HG02970 (cell line): ENCODE measurements at regions not wholly inside any gene's neighbourhood (a gene's known extent, or its start where the extent isn't known, plus 50 kb on each side); places are given as distances from the start of the nearest gene placed in this dataset.
A peak's percentile ranks its signal among the peaks of the same experiment; 100 is the strongest.

ENCODE experiments used
- ATAC-seq: cut with Tn5 transposase; IDR thresholded peaks from one replicate; pipeline ENCODE4 v1.9.1; 2021; ENCODE audit warnings: mild to moderate bottlenecking, moderate library complexity, moderate number of reproducible peaks; ENCODE audit not compliant: unreplicated experiment, low FRiP score

GRCh38 chr14:34222122-34222521, 239.9 kb downstream of the SPTSSA start:
- no peak for ATAC-seq

- no peak for ATAC-seq
Observed at GRCh38 chr14:34220921-34221320, 241.1 kb downstream of the SPTSSA start.

GRCh38 chr14:34220378-34220706, 241.7 kb downstream of the SPTSSA start:
- no peak for ATAC-seq

- ATAC-seq: no peak
Observed at GRCh38 chr14:34219661-34220377, 242.2 kb downstream of the SPTSSA start.

- no peak for ATAC-seq
Observed at GRCh38 chr14:34218881-34219280, 243.2 kb downstream of the SPTSSA start.

- ATAC-seq: no peak
Observed at GRCh38 chr14:34214961-34215360, 247.1 kb downstream of the SPTSSA start.

- ATAC-seq: no peak
Observed at GRCh38 chr14:34213332-34213731, 248.7 kb downstream of the SPTSSA start.

- ATAC-seq: no peak
Observed at GRCh38 chr14:34212172-34212929, 249.7 kb downstream of the SPTSSA start.

- peak; percentile 65 for ATAC-seq
Observed at GRCh38 chr14:34211732-34212131, 250.3 kb downstream of the SPTSSA start.

GRCh38 chr14:34208532-34208931, 253.5 kb downstream of the SPTSSA start:
- no peak for ATAC-seq

- ATAC-seq: no peak
Observed at GRCh38 chr14:34205799-34206198, 254.9 kb upstream of the EGLN3 start.

GRCh38 chr14:34204774-34205173, 253.9 kb upstream of the EGLN3 start:
- ATAC-seq: no peak

GRCh38 chr14:34203251-34203722, 252.4 kb upstream of the EGLN3 start:
- no peak for ATAC-seq

- no peak for ATAC-seq
Observed at GRCh38 chr14:34201909-34202637, 251.2 kb upstream of the EGLN3 start.

- ATAC-seq: no peak
Observed at GRCh38 chr14:34199585-34199984, 248.7 kb upstream of the EGLN3 start.

GRCh38 chr14:34198096-34198495, 247.2 kb upstream of the EGLN3 start:
- ATAC-seq: no peak

GRCh38 chr14:34195964-34196363, 245.1 kb upstream of the EGLN3 start:
- ATAC-seq: no peak

GRCh38 chr14:34190717-34191116, 239.8 kb upstream of the EGLN3 start:
- ATAC-seq: no peak

GRCh38 chr14:34189866-34190265, 239.0 kb upstream of the EGLN3 start:
- ATAC-seq: no peak

GRCh38 chr14:34187519-34188044, 236.7 kb upstream of the EGLN3 start:
- ATAC-seq: no peak

- ATAC-seq: no peak
Observed at GRCh38 chr14:34187061-34187460, 236.2 kb upstream of the EGLN3 start.
